ENCODE measurements at regions not wholly inside any gene's neighbourhood (a gene's known extent, or its start where the extent isn't known, plus 50 kb on each side); places are given as distances from the start of the nearest gene placed in this dataset.

DNA sequence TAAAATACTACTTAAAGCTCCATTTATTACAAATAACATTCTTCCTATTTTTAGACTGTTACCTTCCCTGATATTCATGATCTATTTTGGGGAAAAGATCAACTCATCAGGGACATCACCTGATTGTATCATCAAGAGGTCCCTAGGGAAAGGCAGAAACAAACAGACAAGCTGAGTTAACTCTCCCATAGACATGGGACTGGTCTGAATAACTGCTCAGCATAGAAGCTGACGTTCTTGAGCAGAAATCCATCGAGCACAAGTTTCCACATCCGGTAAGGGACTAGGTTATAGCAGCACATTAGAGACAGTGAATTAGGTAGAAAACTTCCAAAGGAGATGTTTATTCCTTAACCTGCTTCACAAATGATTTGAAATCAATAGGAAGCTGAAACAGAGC, 1100.4 kb upstream of the SLC39A10 start:
- no peak overlapping the region for H3K27ac ChIP-seq
- no peaks in the 10 kb centered on the region for H3K36me3 ChIP-seq
- DNase-seq, result no peak
- H3K4me3 ChIP-seq, result no peak overlapping the region
- intact Hi-C loops (cut with DNase I; ENCODE audit: low total_unique reads), result no loop called here
- H3K4me1 ChIP-seq, result no peaks in the 10 kb centered on the region
- no peaks in the 10 kb centered on the region for H3K9me3 ChIP-seq
- TF ChIP-seq, protein P1, sequence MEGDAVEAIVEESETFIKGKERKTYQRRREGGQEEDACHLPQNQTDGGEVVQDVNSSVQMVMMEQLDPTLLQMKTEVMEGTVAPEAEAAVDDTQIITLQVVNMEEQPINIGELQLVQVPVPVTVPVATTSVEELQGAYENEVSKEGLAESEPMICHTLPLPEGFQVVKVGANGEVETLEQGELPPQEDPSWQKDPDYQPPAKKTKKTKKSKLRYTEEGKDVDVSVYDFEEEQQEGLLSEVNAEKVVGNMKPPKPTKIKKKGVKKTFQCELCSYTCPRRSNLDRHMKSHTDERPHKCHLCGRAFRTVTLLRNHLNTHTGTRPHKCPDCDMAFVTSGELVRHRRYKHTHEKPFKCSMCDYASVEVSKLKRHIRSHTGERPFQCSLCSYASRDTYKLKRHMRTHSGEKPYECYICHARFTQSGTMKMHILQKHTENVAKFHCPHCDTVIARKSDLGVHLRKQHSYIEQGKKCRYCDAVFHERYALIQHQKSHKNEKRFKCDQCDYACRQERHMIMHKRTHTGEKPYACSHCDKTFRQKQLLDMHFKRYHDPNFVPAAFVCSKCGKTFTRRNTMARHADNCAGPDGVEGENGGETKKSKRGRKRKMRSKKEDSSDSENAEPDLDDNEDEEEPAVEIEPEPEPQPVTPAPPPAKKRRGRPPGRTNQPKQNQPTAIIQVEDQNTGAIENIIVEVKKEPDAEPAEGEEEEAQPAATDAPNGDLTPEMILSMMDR (IDR thresholded peaks at IDR 0.05), result no peak
- no peaks in the 10 kb centered on the region for H3K27me3 ChIP-seq

DNA sequence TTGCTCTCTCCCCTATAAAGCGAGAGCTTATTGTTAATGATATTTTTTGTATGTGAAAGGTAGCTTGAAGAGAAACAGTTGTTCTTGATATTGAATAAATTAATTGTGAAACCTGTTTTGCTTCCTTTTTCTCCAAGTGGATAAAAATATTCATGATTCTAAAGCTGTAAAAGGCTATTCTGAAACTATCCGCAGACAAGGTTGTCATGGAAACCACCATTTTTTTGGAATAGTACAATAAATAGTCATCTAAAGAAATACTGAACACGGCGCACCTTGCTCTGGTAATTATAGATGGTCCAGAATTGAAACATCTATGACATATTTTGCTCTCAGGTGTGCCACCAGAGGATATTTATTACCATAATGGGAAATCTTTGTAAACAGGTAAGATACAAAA, 1103.0 kb upstream of the SLC39A10 start:
- intact Hi-C loops (cut with DNase I; ENCODE audit: low total_unique reads), result no loop called here
- DNase-seq, result no peak
- H3K36me3 ChIP-seq, result no peaks in the 10 kb centered on the region

DNA sequence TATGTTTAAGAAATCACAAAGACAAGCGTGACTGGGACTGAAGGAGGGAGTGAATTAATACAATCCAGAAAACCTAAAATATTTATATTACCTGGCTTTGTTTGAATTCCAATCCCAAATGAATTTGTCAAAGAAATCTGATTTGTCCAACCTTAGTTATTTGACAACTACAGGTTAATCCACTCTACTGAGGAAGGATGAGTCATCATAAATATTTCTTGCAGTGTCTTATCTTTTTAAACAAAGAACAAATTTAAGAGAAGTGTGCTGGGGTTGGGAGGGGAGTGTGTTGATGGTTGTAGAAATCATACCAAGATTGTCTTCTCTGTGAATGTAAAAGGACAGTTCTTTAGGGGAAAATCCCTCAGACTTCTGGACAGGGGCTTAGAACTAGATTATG, 1106.3 kb upstream of the SLC39A10 start:
- no peak for DNase-seq
- Histone ChIP-seq H3K9me3 (no peaks in the 10 kb centered on the region), H3K36me3 (no peaks in the 10 kb centered on the region), H3K27me3 (no peaks in the 10 kb centered on the region), H3K4me3 (no peak overlapping the region), H3K4me1 (no peaks in the 10 kb centered on the region), H3K27ac (no peak overlapping the region)
- TF ChIP-seq, protein P1 (IDR thresholded peaks at IDR 0.05), result no peak
- intact Hi-C loops (cut with DNase I; ENCODE audit: low total_unique reads), result no loop called here

More for the DNA sequence above, 1103.0 kb upstream of the SLC39A10 start:
- Histone ChIP-seq H3K9me3 (no peaks in the 10 kb centered on the region), H3K4me3 (no peak overlapping the region), H3K27me3 (no peaks in the 10 kb centered on the region), H3K27ac (no peak overlapping the region), H3K4me1 (no peaks in the 10 kb centered on the region)
- TF ChIP-seq, protein P1 (IDR thresholded peaks at IDR 0.05), result no peak

DNA sequence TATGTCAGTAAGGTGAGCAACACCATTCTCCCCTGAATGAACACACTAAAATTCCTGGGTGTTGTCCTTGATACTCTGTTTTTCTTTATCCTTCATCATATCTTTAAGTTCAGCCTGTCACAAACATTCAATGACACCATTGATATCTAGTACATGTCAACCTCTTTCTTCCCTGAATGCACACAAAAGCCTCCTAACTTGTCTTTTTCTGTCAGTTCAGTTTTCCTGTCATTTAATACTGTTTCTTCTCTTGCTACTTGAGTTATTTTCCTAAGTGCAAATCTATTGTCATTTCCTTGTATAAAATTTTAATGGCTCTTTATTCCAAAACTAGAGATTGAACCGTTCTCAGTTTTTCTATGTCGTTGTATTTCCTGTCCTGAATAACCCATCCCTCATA, 1107.6 kb upstream of the SLC39A10 start:
- H3K27ac ChIP-seq, result no peak overlapping the region
- no peaks in the 10 kb centered on the region for H3K27me3 ChIP-seq
- no peaks in the 10 kb centered on the region for H3K9me3 ChIP-seq
- H3K36me3 ChIP-seq, result no peaks in the 10 kb centered on the region
- no peak overlapping the region for H3K4me3 ChIP-seq
- no peak for DNase-seq
- intact Hi-C loops (cut with DNase I; ENCODE audit: low total_unique reads), result no loop called here
- TF ChIP-seq, protein P1 (IDR thresholded peaks at IDR 0.05), result no peak
- H3K4me1 ChIP-seq, result no peaks in the 10 kb centered on the region

DNA sequence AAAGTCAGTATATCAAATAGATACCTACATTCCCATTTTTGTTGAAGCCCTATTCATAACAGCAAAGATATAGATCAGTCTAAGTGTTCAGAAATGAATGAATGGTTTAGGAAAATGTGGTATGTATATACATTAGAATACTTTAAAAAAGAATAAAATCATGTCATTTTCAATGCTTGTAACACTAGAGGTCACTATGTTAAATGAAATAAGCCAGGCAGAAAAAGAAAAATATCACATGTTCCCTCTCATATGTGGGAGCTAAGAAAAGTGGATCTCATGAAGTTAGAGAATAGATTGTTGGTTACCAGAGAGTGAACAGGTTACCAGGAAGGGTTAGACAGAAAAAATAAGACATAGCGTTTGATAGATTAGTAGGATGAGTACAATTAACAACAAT, 1111.0 kb upstream of the SLC39A10 start:
- DNase-seq, result no peak
- Histone ChIP-seq H3K36me3 (no peaks in the 10 kb centered on the region), H3K4me3 (no peak overlapping the region), H3K27me3 (no peaks in the 10 kb centered on the region), H3K27ac (no peak overlapping the region), H3K9me3 (no peaks in the 10 kb centered on the region), H3K4me1 (no peaks in the 10 kb centered on the region)
- TF ChIP-seq, protein P1 (IDR thresholded peaks at IDR 0.05), result no peak
- intact Hi-C loops (cut with DNase I; ENCODE audit: low total_unique reads), result no loop called here

DNA sequence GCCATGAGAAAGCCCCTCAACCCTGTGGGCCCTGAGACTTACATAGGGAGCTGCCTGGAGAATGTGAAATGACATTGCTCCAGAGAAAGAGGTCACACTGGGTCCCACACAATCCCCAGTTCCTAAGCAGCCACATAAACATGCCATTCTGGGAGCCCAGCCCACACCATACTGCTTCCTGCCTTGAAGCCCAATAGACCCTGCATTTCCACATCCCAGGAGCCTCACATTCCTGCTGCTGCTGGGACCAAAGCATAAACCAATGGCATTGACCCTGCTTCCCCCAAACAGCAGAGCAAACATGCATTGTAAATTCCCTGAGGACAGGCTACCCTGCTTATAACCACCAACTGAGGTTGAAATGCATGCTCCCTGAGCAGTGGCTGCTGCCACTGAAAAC, 1117.6 kb upstream of the SLC39A10 start:
- H3K27me3 ChIP-seq, result no peaks in the 10 kb centered on the region
- TF ChIP-seq, protein P1 (IDR thresholded peaks at IDR 0.05), result no peak
- H3K27ac ChIP-seq, result no peak overlapping the region
- DNase-seq, result no peak
- no peak overlapping the region for H3K4me3 ChIP-seq
- intact Hi-C loops (cut with DNase I; ENCODE audit: low total_unique reads), result no loop called here
- H3K36me3 ChIP-seq, result no peaks in the 10 kb centered on the region
- no peaks in the 10 kb centered on the region for H3K9me3 ChIP-seq
- H3K4me1 ChIP-seq, result no peaks in the 10 kb centered on the region

Measured in tibial artery (tissue), 4 donors.